ENCODE measurements at regions not wholly inside any gene's neighbourhood (a gene's known extent, or its start where the extent isn't known, plus 50 kb on each side); places are given as distances from the start of the nearest gene placed in this dataset.

DNA sequence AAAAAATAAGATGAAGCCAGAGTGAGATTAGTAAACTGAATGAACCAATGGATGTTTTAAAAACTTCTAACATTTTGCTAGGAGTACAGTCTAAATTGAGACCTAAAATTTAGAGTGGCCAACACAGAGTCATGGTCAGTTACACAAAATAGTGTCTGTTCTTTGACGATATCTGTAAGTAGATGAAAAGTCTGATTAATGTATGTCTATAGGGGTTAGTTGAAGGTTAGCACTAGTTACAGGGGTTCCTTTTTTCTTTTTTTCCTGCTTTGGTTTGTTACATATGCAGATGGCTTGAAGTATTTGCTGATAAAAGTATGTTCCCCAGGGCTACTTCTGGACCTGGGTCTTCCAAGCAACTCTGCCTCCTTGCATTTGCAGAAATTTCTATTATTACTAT, 90.1 kb upstream of the MTPN start:
- CTCF ChIA-PET: no interaction called here
- Histone ChIP-seq H2AK9ac (replicated peaks; ENCODE audit: low read depth, low read length, poor library complexity) (no peak overlapping the region), H3K9me1 (ENCODE audit: insufficient read depth, low read length) (no peaks in the 10 kb centered on the region), H3K23ac (ENCODE audit: low read depth, low read length) (no peak overlapping the region), H3K18ac (ENCODE audit: low read depth, low read length) (no peak overlapping the region), H3K27ac (ENCODE audit: insufficient read depth, low read length) (no peak overlapping the region), H3K36me3 (ENCODE audit: control insufficient read depth, insufficient read depth, low read length) (no peaks in the 10 kb centered on the region), H2BK20ac (ENCODE audit: low read depth, low read length) (no peak overlapping the region), H3K79me1 (ENCODE audit: low read depth in 1 of 2, low read length in 2 of 2) (no peaks in the 10 kb centered on the region), H3K14ac (replicated peaks; ENCODE audit: low read depth, low read length) (no peak overlapping the region), H4K20me1 (ENCODE audit: insufficient read depth, low read length) (no peaks in the 10 kb centered on the region), H3K56ac (ENCODE audit: extremely low read depth, insufficient read depth, low read length) (no peak overlapping the region), H2AFZ (replicated peaks; ENCODE audit: low read length, poor library complexity) (no peak overlapping the region), H3K4ac (ENCODE audit: low read depth, low read length) (no peak overlapping the region), H3K4me2 (ENCODE audit: low read depth, low read length) (no peak overlapping the region), H3K27me3 (ENCODE audit: control insufficient read depth, insufficient read depth, low read length) (no peaks in the 10 kb centered on the region; the same call in 1 of the 2 replicates), H3K4me1 (ENCODE audit: control insufficient read depth, insufficient read depth, low read length) (no peaks in the 10 kb centered on the region), H3K9me3 (ENCODE audit: control insufficient read depth, insufficient read depth, low read length) (no peaks in the 10 kb centered on the region), H3K9ac (ENCODE audit: low read depth, low read length) (no peak overlapping the region), H2AK5ac (ENCODE audit: low read depth, low read length) (no peak overlapping the region), H2BK15ac (ENCODE audit: low read depth, low read length) (no peak overlapping the region), H3K4me3 (ENCODE audit: insufficient read depth, low read depth, low read length) (no peak overlapping the region), H2BK5ac (ENCODE audit: low read depth, low read length, poor library complexity, severe bottlenecking) (no peak overlapping the region), H4K91ac (ENCODE audit: insufficient read depth, low read depth, low read length) (no peak overlapping the region), H4K8ac (ENCODE audit: low read depth in 2 of 2, low read length in 2 of 2) (no peak overlapping the region), H2BK120ac (ENCODE audit: low read depth, low read length) (no peak overlapping the region), H4K5ac (ENCODE audit: low read depth, low read length) (no peak overlapping the region)
- BruUV-seq (replicated peaks): no TSS peak
- POLR2A ChIA-PET (ENCODE audit: unreplicated experiment): no interaction called here
- ATAC-seq (ENCODE audit: low read depth) (no peak), DNase-seq (no peak)
- no peak for TF ChIP-seq BHLHE40 (IDR thresholded peaks at IDR 0.05; ENCODE audit: low read depth, low read length)
- no peak for TF ChIP-seq CHD1 (IDR thresholded peaks at IDR 0.05; ENCODE audit: low read depth, low read length)
- in situ Hi-C loops (cut with MboI; ENCODE audit: low sequenced_read_pairs) (no loop called here), intact Hi-C loops (cut with micrococcal nuclease) (no loop called here), dilution Hi-C loops (cut with HindIII; ENCODE audit: low sequenced_read_pairs, unreplicated experiment) (no loop called here)
- no CpG with 5 or more reads among the region's 1 CpG for WGBS, 2 experiments (ENCODE audit: extremely low coverage in 2 of 2, insufficient read length in 1 of 2)
